ENCODE measurements at regions not wholly inside any gene's neighbourhood (a gene's known extent, or its start where the extent isn't known, plus 50 kb on each side); places are given as distances from the start of the nearest gene placed in this dataset.

- Histone ChIP-seq H3K36me3 (ENCODE audit: low read length) (no peaks in the 10 kb centered on the region), H3K4me3 (ENCODE audit: insufficient read depth, low read length, poor library complexity, severe bottlenecking) (no peak overlapping the region), H3F3A (ENCODE audit: insufficient read depth) (no peaks in the 10 kb centered on the region), H3K27me3 (ENCODE audit: low read length) (no peaks in the 10 kb centered on the region), H3K4me2 (ENCODE audit: low read depth, low read length, poor library complexity, severe bottlenecking) (no peak overlapping the region), H3K79me2 (ENCODE audit: insufficient read depth, low read length) (no peaks in the 10 kb centered on the region), H4K20me1 (ENCODE audit: low read depth, low read length) (no peaks in the 10 kb centered on the region), H3K9me2 (replicated peaks; ENCODE audit: insufficient read depth, low read length) (no peaks in the 10 kb centered on the region), H3K27ac (ENCODE audit: low read depth, low read length) (no peak overlapping the region), H3K9ac (ENCODE audit: low read length) (no peak overlapping the region), H3K9me3 (ENCODE audit: insufficient read depth, low read length) (no peaks in the 10 kb centered on the region), H2AFZ (ENCODE audit: low read depth, low read length, severe bottlenecking) (no peak overlapping the region)
- TF ChIP-seq CTCF (IDR thresholded peaks at IDR 0.05; ENCODE audit: insufficient read depth, low read length, poor library complexity, severe bottlenecking) (no peak), EZH2phosphoT487 (conservative IDR thresholded peaks at IDR 0.05; ENCODE audit: low read length) (no peak)
Measured at GRCh38 chr2:57314682-57315081, 731.9 kb upstream of the VRK2 start.

GRCh38 chr2:57330447-57330846, 716.2 kb upstream of the VRK2 start:
- Histone ChIP-seq H3K79me2 (ENCODE audit: insufficient read depth, low read length) (no peaks in the 10 kb centered on the region), H3K36me3 (ENCODE audit: low read length) (no peaks in the 10 kb centered on the region), H3K9me3 (ENCODE audit: insufficient read depth, low read length) (no peaks in the 10 kb centered on the region), H3K9ac (ENCODE audit: low read length) (no peak overlapping the region), H2AFZ (ENCODE audit: low read depth, low read length, severe bottlenecking) (no peak overlapping the region), H4K20me1 (ENCODE audit: low read depth, low read length) (no peaks in the 10 kb centered on the region), H3K4me3 (ENCODE audit: insufficient read depth, low read length, poor library complexity, severe bottlenecking) (no peak overlapping the region), H3K4me2 (ENCODE audit: low read depth, low read length, poor library complexity, severe bottlenecking) (no peak overlapping the region), H3K27ac (ENCODE audit: low read depth, low read length) (no peak overlapping the region), H3K9me2 (replicated peaks; ENCODE audit: insufficient read depth, low read length) (no peaks in the 10 kb centered on the region), H3K27me3 (ENCODE audit: low read length) (no peaks in the 10 kb centered on the region), H3F3A (ENCODE audit: insufficient read depth) (no peaks in the 10 kb centered on the region)
- TF ChIP-seq EZH2phosphoT487 (conservative IDR thresholded peaks at IDR 0.05; ENCODE audit: low read length), result no peak
- TF ChIP-seq CTCF (IDR thresholded peaks at IDR 0.05; ENCODE audit: insufficient read depth, low read length, poor library complexity, severe bottlenecking), result no peak

- no peak for TF ChIP-seq CTCF (IDR thresholded peaks at IDR 0.05; ENCODE audit: insufficient read depth, low read length, poor library complexity, severe bottlenecking)
- no peak for TF ChIP-seq EZH2phosphoT487 (conservative IDR thresholded peaks at IDR 0.05; ENCODE audit: low read length)
- no peaks in the 10 kb centered on the region for H3K36me3 ChIP-seq (ENCODE audit: low read length)
- no peaks in the 10 kb centered on the region for H3K9me2 ChIP-seq (replicated peaks; ENCODE audit: insufficient read depth, low read length)
- H4K20me1 ChIP-seq (ENCODE audit: low read depth, low read length), result no peaks in the 10 kb centered on the region
- no peaks in the 10 kb centered on the region for H3K27me3 ChIP-seq (ENCODE audit: low read length)
- H3K79me2 ChIP-seq (ENCODE audit: insufficient read depth, low read length), result no peaks in the 10 kb centered on the region
- no peak overlapping the region for H3K4me2 ChIP-seq (ENCODE audit: low read depth, low read length, poor library complexity, severe bottlenecking)
- no peak overlapping the region for H3K4me3 ChIP-seq (ENCODE audit: insufficient read depth, low read length, poor library complexity, severe bottlenecking)
- no peak overlapping the region for H3K27ac ChIP-seq (ENCODE audit: low read depth, low read length)
- no peaks in the 10 kb centered on the region for H3K9me3 ChIP-seq (ENCODE audit: insufficient read depth, low read length)
- no peak overlapping the region for H2AFZ ChIP-seq (ENCODE audit: low read depth, low read length, severe bottlenecking)
- H3K9ac ChIP-seq (ENCODE audit: low read length), result no peak overlapping the region
- no peaks in the 10 kb centered on the region for H3F3A ChIP-seq (ENCODE audit: insufficient read depth)
Measured at GRCh38 chr2:57333221-57333620, 713.4 kb upstream of the VRK2 start.

Data from SU-DHL-6 (cell line).